Right renal pelvis (tissue), 4 donors: ENCODE measurements at regions not wholly inside any gene's neighbourhood (a gene's known extent, or its start where the extent isn't known, plus 50 kb on each side); places are given as distances from the start of the nearest gene placed in this dataset.
"Not testable (repeated sequence)": the region's sequence is repeated elsewhere in the genome, so short reads cannot be mapped to it uniquely, and the experiment has no call there.

Experiments used
- DNase-seq, 4 donors: peaks; one replicate each; pipeline ENCODE4 v3.0.0-alpha.2; 2013; ENCODE audit warnings: low read depth in 4 of 4, low spot score in 3 of 4, missing footprints in 1 of 4

DNA sequence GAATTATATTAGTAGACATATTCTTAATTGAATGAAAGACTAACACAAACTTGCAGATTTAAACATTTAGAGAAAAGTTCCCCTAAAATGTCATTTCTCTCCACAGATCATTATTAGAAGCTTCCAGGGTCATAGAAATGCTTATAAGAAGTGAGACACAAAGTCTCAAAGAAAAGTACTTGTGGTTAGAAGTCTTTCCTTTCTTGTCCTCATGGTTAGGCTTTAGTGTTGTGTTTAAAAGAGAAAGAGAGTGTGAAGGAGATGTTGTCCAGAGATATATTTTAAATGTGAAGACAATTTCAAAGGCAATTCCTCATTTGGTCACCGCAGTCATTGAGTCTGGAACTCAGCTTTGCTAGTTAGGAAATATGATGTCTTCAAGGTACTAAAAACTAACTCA lies 230.4 kb upstream of the ARPP21 start:
- DNase-seq = no peak

DNA sequence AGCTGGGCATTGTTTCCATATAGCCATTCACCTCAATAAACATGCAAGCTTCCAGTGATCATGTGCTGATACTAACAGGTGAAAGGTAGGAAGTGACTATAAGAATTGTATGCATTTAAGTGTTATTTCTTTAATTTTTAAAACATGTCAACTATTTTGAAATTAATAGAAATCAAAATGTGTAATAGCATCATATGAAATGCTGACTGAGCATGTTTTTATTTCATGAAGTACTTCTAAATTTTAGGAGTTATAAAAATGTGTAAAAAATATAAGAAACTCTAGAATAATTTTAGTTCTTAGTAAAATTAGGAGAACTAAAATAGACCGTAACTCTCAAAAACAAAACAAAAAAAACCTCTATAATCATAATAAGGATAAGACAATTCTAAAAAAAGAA lies 229.3 kb upstream of the ARPP21 start:
- DNase-seq = no peak

DNA sequence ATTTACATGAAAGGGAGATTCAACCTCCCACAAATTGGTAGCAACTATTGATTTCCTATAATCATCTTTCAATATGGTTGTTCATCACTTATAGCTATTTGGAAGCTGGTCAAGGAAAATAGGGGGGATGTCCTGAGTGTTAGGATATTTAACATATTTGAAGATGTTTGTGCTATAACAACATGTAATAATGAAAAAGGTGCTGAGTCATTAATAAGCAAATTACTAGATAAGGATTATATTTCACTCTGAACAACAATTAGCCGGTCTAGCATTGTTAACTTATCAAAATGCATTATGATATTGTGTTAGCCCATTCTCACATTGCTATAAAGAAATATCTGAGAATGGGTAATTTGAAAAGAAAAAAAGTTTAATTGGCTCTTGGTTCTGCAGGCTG lies 225.8 kb upstream of the ARPP21 start:
- no peak for DNase-seq

DNA sequence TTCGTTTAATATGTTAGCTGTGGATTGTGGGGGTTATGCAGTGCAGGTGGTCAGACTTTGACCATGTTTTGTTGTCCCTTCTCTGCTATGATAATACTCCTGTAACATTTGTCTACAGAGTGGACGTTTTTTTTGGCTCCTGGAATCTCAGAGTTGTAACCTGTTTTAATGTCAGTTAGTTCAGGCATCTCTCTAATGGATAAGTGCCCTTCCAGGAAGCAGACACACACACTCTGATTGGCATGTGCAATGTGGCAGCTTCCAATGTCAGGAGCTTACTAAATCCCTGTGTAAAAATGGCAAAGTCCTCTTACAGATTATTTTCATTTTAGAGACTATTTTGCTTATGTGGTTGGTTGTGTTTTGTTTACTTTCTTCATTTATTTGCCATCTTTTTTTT lies 222.2 kb upstream of the ARPP21 start:
- no peak for DNase-seq

DNA sequence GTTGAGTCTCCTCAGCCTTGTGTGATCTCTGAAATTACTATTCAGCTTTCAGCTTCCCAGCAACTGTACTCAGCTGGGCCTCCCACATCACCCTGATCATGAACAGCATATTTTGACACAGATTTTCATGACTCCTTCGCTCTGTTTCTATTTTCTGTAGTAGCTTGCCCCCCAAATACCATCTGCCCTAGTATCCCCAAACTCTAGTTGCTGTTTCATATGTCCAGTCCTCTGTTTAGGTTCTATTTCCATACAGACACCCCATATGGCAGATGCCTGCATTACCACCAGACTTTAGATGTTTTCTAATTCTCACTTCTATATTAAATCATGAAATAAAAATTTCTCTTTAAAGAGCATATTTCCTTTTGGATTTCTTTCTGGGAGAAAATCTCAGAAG lies 217.2 kb upstream of the ARPP21 start:
- DNase-seq = no peak

DNA sequence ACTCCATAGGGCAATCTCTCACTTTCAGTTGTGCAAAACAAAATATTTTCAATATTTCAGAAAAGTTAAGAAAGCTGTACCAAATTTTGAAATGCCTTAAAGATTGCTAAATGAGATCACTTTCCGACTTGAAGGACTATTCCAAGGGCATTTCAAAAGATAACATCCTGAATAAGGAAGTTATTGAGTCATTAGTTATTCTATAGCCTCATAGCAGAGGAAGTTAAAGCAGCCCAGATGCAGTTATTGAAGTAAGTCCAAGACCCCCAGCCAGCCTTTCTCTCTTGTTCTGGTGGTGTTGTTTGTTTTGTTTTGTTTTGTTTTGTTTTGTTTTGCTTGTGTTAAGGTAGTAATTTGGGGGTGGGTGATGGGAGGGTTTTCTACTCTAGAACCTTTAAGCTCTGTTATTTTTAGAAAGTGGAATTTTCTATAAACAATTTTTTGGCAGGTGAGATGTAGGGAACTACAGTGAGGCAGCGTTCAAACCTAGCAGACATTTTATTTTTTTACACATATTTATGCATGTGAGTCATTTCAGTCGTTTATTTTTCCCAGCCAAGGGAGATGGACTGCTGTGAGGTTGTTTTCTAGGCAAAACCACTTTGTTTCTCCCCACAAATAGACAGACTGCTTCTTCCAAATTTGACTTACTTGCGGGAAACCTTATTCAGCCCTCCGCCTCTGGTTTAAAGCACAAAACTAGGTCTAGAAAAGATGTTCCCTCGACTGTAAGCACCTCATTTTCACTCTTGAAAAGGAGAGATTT lies 216.3 kb upstream of the ARPP21 start:
- DNase-seq = no peak

DNA sequence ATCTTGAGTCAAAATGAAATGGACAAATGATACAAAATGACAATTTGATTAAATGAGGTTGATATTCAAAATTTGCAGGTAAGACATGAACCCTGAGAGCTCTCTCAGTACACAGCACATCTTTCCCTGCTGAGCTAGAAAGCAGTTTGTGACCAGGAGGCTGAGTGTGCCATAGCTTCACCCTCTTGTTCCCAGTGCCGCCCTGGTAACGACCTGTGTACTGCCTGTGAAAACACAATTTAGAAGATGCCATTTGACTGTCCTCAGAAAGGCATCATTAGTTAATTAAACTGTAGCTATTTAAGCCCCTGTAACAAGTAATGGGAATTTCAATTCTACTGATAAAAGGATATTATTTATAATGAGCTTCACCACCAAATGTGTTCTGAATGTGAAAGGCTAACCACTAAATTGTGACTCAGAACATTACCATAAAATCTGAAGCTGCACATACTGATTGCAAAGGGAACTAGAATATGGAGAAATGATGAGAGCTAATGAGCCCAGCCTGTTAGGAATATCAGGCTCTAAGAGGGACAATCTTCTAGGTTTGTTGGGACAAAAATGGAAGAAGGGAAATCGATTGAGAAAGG lies 212.9 kb upstream of the ARPP21 start:
- no peak for DNase-seq

DNA sequence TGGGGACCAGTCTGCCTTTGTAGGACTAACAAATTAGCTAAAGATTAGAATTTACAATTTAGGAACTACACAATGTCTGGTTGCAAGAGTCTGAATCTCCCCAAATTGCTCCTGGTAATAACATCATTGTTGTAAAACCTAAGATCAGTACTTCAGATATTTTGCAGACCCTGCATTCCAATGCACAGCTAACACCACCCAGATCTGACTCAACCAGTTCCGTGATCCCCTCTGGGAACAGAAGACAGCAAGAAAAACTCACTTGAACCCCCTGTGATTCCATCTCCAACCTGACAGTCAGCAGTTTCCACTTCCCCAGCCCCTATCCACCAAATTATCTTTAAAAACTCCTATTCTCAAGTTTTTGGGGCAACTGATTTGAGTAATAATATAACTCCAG lies 201.9 kb upstream of the ARPP21 start:
- DNase-seq = no peak

DNA sequence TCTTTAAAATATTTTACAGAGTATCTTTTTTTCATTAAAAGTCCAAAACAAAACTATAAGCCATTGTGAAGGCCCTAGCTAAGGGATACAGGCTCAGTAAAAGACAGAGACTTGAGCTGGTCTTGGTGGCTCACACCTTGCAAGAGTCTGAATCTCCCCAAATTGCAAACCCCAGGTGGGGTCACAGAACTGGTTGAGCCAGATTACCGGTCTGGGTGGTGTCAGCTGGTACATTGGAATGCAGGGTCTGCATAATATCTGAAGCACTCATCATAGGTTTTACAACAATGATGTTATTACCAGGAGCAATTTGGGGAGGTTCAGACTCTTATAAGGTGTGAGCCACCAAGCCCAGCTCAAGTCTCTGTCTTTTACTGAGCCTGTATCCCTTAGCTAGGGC lies 201.2 kb upstream of the ARPP21 start:
- DNase-seq = no peak

DNA sequence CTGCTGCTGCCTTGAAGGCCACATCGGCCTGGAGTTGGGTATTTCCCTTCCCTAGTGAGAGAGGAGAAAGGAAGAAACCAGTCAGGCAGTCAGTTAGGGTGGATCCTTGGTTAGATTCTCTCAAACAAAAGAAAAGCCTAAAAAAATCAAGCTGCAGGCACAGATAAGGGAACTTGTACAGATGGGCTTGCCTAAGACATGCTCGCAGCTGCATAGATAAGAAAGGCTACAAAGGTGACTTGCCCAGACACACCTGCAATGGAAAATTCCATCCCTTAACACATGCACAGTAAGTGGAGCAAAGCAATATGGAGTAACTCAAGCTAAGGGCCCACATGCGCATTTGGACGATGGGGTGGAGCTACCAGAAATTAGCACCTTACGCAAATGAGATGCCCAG lies 199.7 kb upstream of the ARPP21 start:
- DNase-seq = no peak

DNA sequence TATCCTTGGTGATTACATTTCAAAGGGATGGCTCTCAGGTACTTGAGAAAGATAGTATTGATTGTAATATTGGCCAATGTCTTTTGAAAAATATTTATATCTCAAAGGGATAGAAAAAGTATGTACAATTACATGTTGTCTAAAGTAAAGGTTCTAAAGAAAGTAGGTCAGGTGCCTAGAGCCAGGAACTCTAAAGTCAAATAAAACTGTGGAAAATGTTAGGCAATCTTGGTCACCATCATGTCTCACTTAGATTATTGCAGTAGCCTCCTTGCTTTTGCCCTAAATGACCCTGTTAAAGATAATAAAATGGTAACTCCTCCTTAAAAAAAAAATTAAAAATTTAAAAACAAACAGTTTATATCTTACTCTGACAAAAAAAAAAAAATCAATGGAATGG lies 198.5 kb upstream of the ARPP21 start:
- DNase-seq = no peak

DNA sequence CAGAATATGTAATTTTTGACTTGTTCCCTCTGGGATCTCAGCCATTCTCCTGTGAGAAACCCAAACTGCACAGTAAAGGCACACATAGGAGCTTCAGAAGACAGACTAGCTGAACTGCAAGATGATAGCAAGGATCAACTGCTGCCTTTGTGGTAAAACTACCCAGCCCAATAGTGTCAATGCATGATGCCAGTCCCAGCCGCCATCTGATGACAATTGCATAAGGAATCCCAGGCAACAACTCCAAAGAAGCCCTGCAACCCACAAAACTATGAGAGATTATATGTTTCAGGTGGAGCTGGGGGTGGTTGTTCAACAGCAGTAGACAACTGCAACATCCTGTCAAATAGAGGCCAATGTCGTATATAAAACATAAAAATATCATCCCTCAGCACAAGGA lies 192.4 kb upstream of the ARPP21 start:
- DNase-seq = no peak

DNA sequence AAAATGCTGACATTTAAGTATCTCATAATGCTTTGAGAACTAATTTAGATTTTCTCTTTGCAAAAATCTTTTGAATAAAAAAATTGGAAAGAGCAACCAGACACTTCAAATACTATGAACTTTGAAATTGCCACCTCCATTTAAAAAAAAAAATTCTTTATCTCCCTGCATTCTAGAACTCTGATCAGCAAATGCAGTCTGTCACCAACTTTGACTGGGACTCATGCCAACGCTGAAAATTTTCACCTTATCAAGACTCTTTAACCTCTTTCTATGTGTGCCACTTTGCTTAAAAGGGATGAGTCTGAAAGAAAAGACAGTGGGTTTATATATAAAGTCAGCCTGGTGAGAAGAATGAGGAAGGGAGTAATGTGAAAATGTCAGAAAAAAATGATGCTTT lies 191.2 kb upstream of the ARPP21 start:
- DNase-seq = no peak

DNA sequence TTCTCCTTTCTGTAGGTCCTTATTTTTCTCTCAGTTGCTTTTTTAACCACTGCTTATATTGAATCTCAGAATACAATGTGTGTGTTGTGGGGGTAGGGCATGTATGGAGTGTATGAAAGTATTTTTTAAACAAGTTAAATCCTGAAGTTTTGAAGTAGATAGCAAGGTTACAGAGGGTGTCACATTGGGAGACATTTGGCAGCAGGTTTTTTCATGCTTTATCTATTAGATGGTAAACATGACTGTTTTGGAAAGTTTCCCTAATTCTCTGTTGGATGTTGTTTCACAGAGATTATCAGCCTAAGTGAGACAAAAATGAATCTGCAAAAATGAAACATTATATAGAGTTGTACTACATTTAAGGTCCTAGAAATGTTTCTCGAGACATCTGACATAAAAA lies 190.6 kb upstream of the ARPP21 start:
- no peak for DNase-seq

DNA sequence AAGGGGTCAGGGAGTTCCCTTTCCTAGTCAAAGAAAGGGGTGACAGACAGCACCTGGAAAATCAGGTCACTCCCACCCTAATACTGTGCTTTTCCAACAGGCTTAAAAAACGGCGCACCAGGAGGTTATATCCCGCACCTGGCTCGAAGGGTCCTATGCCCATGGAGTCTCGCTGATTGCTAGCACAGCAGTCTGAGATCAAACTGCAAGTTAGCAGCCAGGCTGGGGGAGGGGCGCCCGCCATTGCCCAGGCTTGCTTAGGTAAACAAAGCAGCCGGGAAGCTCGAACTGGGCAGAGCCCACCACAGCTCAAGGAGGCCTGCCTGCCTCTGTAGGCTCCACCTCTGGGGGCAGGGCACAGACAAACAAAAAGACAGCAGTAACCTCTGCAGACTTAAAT lies 184.5 kb upstream of the ARPP21 start:
- DNase-seq = not testable (repeated sequence)

DNA sequence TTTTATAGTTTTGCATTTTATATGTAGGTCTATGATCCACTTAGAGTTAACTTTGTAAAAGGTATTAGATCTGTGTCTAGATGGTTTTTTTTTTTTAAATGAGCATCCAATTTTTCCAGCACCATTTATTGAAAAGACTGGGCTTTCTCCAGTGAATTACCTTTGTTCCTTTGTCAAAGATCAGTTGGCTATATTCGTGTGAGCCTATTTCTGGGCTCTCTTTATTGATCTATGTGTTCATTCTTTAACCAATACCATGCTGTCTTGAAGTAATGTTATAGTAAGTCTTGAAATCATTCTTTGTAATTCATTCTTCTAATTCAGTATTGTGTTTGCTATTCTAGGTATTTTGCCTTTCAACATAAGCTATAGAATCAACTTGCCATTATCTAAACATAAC lies 165.4 kb upstream of the ARPP21 start:
- no peak for DNase-seq

DNA sequence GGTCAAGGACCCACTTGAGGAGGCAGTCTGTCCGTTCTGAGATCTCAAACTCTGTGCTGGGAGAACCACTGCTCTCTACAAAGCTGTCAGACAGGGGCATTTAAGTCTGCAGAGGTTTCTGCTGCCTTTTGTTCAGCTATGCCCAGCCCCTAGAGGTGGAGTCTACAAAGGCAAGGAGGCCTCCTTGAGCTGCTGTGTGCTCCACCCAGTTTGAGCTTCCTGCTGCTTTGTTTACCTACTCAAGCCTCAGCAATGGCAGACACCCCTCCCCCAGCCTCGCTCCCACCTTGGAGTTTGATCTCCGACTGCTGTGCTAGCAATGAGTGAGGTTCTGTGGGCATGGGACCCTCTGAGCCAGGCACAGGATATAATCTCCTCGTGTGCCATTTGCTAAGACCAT lies 156.8 kb upstream of the ARPP21 start:
- DNase-seq = not testable (repeated sequence)

DNA sequence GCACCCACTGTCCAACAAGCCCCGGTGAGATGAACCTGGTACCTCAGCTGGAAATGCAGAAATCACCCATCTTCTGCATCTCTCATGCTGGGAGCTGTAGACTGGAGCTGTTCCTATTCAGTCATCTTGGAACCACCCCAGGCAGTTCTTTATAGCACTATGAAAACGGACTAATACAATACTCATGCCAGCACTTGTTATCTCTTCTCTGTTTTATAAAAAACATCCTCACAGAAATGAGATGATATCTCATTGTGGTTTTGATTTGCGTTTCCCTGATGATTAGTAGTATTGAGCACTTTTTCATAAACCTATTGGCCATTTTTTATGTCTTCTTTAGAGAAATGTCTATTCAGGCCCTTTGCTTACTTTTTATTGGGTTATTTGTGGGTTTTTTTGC lies 156.2 kb upstream of the ARPP21 start:
- DNase-seq = no peak

DNA sequence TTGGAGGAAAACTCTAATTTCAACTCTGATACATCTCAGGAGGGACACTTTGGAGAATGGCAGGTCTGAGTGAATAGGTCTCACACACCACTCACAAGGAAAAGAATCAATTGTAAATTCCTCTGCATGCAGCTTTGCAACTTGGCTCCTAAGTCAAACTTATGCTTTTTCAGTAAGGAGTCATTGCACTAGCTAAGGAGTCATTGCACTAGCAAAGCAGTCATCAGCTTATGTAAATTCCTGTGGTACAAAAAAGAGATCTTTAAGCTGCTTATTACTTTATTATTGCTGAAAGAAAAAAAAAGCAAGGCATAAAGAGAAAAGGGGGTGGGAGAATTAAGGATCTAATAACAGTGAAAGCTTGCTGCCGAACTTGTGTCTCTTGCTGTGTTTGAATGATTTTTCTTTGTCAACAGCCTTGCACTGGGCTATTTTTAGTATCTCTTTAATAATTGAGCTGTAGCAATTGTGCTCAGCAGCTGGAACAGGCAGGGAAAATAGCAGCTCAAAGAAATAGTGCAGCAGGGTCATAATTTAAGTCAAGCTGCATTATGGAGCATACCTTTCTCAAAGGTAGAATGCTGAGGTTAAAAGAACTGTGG lies 154.3 kb upstream of the ARPP21 start:
- no peak for DNase-seq

DNA sequence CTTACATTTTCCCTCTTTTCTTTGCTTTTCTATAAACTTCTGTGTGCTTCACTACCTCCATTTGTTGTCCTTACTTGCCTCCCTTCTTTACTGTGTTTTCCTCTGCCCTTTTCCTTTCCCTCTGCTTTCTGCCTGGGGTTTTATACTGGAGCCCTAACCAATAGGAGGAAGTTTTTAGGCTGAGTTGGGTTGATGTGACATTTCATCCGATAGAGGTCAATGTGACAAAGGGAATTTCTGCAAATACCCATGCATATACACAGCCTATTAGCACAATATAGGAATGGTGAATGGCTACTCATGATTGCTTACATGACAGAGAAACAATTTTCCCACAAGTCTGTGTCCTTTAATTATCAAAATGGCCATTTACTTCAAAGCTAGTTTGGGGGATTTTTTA lies 153.0 kb upstream of the ARPP21 start:
- DNase-seq = no peak

DNA sequence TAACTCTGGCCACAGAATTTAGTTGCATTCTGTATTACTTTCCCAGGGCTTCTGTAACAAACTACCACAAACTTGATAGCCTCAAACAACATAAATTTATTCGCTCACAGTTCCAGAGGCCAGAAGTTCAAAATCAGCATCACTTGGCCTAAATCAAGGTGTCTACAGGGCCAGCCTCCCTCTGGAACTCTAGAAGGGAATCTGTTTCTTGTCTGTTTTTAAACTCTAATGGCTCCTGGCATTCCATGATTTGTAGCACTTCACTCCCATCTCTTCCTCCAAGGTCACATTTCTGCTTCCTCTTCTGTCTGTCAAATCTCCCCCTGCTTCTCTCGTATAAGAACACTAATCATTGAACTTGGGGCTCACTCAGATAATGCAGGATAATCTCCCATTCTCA lies 151.9 kb upstream of the ARPP21 start:
- DNase-seq = peak in 1 of 4 donors; percentile 37

DNA sequence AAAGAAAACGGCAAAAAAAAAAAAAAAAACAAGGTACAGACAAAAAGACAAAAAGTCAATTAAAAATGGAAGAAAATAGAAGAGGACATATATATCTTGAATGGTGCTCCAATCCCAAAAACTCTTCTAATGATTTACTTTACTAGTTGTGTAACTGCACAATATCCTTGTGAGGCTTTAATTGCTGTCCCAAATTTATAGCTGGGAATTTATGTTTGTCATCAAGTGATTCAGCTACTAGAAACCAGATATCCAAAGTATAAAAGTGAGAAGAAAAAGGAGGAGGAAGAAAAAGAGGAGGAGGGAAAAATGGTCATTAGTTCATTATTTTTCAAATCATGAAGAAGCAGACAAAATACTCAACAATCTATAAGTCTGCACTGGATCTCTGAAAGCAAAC lies 150.8 kb upstream of the ARPP21 start:
- DNase-seq = no peak
